Muscle of back (tissue), 3 donors: ENCODE measurements at regions not wholly inside any gene's neighbourhood (a gene's known extent, or its start where the extent isn't known, plus 50 kb on each side); places are given as distances from the start of the nearest gene placed in this dataset.
A peak's percentile ranks its signal among the peaks of the same experiment; 100 is the strongest.

ENCODE experiments used
- DNase-seq, 3 donors: peaks; one replicate each; pipeline versions ENCODE4 v3.0.0 to v3.0.0-alpha.2; 2013

DNA sequence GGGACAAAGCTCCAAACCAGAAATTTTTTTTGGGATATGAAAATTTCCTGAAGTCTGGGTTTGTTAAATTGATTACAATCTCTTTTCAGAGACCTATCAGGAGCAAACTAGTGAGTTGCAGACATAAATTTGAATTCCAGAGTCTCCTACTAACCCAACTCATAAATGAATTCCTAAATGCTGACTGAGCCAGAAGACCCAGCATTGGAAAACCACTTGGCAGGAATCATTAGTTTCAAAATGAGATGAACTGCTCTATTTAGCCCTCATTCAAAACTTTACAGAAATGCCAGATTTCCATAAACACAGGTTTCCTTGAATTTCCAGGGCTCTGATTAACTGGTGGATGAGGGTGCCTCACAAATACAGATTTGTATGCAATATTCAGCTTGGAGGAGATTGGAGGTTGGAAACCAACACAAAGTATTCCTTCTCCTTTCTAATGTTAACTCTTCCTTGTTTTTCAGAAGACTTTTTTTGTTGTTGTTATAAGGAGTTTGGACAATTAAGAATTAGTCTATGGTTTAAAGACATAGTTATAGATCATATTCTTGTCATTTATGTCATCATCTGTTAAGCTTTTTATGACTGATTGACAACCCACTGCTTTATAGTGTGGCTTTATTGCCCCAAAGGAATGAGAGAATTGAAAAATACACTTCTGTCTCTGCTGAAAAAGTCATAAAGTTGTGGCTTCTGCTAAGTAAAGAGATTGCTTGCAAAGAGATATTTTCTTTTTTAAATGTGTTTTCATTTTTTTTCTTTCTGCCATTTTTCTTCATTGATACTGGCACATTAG, 222.8 kb downstream of the HLX start:
- DNase-seq: peak; percentile 49 to 83 (median 69)

DNA sequence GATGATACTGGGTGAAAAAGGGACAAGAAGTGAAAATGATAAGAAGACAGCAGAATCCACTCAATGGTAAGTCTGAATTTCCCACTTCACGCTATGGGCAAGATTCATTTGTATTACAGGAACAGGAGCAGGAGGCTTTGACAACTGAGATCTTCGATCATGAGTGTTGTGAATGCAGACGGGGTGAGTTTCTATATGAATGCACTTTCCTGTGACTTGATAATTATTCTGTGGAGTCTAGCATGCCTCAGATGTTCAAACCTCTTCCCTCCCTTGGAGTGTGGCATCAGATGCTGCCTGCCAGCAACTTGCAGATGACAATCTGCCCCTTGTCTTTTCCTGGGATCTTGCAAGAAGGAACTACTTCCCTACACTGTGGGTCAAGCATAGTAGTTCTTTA, 225.4 kb downstream of the HLX start:
- DNase-seq: no peak

DNA sequence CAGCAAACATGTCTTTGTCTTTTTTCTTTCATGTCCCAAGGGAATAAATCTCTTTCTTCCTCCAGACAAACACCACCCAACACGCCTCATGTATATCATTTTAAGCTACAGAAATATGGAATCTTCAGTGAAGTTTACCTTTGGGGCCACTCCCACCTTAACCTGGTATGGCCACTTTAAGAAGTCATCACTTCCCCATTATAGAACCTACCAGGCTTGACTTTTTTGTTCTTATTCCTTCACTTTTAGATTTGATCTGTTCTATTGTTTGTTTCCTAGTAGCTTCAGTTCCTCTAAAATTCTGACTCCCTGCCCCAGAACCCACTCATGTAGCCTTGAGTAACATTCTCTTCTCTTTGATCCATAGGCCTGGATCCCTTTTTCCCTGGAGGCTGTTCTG, 226.3 kb downstream of the HLX start:
- DNase-seq: no peak

DNA sequence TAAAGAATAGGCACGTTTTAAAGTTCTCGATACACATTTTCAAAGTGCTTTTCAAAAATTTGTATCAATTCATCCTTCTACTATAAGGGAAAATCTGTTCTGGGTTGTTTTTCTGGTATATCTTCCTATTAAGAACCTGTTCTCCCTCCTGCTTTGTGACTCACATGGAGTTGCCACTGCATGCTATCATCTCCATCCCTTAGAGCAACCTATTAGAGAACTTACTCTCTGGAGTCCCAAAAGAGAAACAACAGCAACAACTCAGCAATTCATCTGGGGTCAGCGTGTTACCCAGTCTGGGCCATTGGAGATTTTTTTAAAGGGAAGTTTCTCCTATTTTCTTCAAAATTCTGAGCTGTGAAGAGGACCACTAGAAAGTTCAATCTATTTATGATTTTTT, 227.4 kb downstream of the HLX start:
- DNase-seq: no peak

DNA sequence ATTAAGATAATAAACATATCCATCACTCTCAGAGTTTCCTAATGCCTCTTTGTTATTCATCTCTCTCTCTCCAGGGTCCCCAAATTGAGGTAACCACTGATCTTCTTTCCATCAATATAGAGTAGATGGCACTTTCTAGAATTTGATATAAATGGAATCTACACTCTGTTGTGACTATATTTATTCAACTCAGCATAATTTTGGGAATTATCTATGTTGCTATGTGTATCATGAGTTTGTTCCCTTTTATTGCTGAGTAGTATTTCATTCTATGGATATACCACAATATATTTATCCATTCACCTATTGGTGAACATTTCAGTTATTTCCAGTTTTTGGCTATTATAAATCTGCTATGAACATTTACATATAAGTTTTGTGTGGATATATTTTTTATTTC, 230.7 kb downstream of the HLX start:
- no peak for DNase-seq

DNA sequence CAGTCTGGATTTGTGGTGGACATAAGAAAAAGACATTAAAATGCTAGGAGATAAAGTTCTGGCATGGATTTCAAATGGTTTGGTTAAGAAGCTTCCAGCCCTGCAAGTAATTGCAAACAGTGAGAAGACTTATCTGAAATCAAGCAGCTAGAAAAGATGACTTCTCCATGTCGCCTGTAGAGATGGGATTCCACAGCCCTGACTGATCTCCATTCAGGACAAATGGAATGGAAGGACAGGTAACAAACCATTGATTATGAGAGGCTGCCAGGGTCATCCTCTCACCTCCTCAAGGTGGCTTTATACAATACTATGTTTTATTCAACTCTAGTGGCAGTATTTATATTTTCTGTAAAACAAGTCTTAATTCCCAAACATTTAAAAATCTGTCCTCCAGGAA, 237.9 kb downstream of the HLX start:
- DNase-seq: no peak

DNA sequence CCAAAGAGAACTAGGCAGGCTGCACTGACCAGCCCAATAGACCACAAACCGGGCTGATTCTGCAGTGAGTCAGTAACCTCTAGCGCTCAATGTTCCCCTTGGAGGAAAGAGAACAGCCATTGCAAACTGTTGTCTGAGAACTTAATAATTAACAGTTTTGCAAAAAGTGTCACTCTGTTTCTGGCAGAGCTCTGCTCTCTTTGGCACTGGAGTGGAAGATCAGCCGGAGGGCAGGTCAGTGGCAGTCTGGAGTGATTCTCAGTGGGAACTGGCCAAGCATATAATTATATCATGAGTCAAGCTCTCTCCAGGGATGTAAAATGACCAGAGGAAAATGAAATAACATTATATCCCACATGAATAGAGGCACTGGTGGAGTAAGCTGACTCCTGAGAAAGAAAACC, 238.3 kb downstream of the HLX start:
- peak in 2 of 3 donors; percentile 21 to 37 for DNase-seq

DNA sequence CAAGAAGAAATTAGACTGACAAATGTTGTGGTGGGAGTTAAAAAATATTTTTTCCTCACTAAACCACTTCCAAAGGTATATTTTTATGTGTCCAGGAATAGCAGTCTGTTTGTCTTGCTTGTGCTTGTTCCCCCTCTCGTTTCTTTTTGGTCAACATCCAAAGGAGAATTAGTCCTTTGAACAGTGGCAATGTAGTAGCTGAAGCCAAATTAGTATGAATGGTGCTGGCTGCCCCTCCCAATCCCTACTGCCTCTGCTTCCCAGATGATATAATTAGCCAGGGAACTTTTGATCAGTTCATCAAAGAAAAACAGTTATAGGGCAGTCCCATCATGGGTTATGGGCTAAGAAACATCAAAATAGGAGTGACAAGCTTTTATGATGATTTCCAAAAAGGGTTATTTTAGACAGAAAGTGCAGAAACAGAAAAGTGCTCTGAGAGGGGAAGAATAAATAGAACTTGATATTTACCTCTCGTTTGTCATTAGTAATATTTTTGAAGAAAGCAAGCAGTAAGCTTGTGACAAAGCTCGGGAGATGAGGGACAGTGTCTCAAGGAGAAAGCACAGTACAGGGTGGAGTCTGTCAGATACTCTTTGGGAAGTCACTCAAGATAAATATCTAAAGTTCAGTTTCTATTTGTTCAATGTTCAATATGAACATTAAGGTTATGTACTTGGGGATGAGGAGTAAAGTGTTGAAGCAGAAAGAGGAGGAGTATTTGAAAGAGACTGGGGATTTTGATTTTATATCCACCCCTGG, 239.1 kb downstream of the HLX start:
- DNase-seq: no peak

DNA sequence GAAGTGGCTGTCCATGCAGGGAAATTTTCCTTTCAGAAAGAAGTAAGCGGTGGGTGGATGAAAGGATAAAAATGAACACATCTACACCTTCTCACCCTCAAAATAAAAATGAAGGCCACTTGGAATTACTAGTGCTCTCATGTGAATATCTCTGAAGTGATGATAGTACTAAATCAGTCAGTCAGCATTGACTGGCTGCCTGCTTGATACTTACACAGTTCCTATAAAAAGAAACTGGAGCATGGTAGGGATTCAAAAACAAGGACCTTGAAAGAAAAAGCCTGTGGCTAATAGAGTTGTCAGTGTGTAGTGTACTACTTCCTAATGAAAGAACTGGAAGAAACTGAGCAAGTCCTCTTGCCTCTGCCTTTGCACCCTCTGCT, 239.7 kb downstream of the HLX start:
- no peak for DNase-seq

DNA sequence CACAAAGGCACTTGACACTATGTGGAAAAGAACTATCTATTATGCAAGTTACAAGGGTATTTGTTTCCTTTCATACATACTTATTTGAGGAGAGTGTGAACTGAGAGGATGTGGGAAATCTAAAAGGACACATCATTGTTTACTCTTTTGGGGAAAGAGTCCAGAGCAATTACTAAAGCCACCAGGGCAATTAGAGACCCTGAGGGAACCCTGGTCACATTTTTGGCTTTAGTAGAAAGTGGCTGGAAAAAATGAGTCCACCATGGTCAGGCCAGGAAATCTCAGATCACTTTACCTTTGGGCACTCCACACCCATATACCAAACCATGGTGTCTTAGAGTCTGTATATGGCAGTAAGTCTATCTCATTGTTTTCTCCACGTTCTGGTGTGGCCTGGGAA, 243.3 kb downstream of the HLX start:
- no peak for DNase-seq

DNA sequence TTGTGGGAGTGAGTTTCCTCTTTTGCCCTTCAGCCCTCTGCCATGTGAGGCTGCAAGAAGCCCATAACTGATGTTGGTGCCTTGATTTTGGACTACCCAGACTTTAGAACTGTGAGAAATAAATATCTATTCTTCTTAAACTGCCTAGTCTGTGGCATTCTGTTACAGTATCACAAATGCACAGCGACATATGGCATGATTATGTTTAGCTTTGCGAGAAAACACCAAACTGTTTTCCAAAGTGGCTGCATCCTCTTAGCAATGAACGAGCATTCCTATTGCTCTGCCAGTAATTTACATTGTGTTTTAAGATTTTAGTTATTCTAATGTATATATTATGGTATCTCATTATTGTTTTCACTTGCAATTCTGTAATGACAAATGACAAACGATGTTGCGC, 246.7 kb downstream of the HLX start:
- no peak for DNase-seq

DNA sequence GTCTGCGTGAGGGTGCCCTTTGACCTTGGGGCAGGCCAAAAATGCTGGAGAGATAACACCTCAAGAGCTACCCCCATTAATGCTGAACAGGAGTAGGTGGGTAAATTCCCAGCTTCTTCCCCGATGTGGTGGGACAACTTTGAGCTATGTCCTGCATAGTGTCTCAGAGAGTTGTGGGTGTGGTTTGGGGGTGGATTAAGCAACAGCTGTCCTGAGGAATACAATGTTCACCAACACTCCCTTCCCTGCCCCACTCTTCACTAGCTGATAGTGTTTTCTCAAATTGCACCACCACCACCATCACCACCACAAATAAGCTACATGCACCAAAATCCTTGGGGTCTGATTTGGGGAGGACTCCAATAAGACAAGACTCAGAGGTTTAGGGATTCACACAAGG, 258.4 kb downstream of the HLX start:
- no peak for DNase-seq

DNA sequence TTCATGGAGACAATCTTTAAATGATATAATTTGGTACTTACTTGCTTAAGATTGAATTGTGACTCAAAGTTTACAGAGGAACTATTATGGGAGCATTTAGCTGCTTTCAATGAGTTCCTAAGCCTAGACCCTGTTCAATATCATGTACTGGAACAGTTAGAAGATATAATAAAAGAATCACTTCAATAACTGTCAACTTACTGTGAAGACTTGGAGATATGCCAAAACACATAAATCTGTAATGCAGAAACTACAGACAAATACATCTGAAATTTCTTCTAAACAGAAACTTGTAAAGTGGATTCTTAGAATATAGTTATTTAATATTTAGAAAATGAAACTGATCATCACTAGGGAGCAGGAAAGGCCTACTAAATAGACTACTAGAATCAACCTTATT, 259.3 kb downstream of the HLX start:
- DNase-seq: no peak

DNA sequence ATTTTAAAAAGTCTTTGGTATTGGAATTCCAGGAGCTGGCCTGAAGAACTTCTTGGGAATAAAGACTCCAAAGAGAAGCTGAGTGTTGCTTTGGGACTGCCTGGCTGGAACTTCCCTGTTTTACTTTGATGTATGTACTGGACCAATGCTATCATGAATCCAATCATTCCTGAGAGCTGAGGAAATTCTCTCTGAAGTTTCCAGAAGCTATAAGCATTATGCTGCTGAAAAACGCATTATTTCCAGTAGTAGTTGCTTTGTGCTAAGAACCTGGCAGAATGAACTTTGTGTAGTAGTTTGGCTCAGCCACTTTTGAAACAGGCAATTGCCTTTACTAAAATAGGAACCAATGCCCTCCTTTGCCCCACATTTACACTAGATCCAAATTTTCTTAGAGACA, 260.7 kb downstream of the HLX start:
- DNase-seq: peak in 2 of 3 donors; percentile 33 to 55

DNA sequence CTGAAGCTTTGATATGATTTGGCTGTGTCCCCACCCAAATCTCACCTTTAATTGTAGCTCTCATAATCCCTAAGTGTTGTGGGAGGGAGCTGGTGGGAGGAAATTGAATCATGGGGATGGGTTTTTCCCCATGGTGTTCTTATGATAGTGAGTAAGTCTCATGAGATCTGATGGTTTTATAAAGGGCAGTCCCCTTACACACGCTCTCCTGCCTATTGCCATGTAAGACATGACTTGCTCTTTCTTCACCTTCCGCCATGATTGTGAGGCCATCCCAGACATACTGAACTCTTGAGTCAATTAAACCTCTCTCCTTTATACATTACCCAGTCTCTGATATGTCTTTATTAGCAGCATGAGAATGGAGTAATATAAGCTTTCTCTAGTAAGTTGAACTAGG, 261.9 kb downstream of the HLX start:
- no peak for DNase-seq

DNA sequence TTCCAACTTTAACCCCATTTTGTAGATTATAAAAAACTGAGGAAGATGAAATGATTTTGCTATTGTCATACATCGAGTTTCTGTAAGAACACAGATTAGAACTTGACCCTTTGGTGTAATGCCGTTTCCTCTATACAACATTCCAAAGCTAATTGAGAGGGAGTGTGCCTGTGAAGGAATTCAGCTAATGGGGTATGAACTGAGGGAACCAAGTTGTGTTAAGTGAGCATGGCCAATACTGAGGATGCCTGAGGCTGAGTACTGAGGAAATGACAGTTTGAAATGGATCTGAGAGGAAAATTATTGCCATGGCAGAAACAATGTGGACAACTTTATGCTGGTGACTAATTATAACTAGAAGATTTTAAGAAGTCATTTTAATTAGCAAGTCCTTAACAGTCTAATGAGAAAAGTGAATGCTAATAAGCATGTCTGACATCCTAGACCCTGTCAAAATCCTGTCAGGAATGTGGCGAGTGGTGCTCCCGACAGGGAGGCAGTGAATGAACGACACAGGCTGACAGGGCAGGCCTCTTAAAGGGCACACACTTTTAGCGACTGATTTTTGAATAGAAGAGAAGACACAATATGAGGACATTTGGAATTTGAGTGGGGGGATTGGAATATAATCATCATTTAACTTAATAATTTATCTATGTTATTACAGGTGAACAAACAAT, 262.5 kb downstream of the HLX start:
- no peak for DNase-seq

DNA sequence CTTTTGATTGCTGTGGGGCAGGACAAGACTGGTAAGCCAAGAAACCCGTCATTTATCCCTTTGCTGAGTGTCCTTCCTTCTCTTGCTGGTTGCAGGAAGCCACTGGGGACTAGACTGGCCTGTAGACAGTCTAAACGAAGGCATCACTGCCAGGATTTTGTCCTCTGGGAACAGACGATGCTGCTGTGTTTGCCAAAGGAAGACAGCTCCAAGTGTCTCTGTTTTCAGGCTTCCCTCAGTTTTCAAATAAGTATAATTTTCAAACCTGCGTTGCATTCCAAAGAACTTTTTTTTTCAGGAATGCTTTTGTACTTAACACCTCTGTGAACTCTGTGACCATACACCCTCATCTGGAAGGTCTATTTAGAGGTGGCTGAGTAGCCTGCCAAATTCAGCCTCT, 269.4 kb downstream of the HLX start:
- DNase-seq: peak in 2 of 3 donors; percentile 36 to 67

DNA sequence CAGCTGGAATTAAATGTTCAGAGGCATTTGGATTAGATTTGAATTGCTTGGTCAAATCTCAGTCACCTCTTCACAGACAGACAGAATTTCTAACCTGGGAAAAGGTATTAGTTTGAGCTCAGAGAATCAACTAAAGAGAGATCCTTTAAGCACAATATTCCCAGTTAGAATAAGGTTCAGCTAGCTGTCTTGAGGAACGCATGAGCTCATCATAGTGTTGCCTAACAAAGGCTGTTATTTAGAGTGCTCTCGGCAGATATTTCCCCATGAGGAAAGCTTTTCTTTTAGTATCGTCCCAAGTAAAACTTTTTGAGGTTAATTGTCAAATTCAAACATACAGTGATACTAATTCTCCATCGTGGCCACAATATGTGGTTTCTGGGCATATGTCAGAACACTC, 269.9 kb downstream of the HLX start:
- DNase-seq: peak in 1 of 3 donors; percentile 74

DNA sequence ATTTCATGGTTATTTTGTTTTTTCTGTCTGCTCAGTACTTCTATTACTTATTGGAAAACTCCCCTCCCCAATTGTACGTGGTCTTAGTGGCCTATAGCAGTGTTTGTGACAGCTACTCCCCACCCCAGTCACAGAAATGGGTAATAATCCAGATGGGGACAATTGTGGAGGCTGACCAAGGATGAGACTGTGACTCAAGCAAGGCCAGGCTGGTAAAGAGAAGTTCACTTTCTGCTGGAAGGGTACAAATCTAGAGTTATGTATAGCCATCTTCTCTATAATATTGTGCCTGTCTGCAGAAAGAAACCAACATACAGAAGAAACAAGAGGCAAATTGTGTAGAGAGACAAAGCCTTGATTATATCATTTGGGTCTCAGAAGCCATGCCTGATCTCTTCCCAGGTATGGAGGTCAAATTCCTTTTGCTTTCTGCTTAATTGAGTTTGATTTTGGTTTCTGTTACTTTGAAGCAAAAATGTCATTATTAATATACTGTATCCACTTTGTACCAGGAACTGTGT, 270.4 kb downstream of the HLX start:
- DNase-seq: no peak

DNA sequence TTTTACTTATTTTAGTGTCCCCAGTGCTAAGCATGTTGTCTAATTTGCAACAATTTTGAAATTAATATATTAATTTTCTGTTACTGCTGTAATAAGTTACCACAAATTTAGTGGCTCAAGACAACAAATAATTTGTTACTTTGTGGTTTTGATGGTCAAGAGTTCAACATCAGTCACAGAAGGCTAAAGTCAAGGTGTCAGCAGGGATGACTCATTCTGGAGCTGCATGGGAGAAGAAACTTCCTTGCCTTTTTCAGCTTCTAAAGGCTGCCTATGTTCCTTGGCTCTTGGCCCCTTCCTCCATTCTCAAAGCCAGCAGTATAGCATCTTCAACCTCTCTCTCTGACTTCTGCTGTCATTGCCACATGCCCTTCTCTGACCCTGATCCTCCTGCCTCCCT, 271.8 kb downstream of the HLX start:
- no peak for DNase-seq

DNA sequence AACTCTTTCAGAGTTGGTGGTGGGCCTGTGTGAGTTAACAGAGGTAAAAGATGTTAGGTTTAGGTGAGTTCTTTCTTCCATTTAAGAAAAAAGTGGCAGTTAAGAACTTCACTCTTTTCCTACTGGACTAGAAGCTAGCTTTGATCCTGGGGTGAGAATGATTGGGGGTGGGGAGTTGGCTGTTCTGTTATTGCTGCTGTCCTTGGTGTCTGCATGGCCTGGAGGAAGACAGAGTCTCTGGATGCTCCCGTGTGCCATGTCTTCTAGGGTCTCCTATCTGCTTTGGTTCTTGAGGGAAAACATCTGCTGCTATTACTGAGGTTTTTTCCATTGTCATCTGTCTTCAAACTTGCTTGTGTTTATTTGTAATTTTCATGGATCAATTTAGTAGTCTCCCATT, 275.7 kb downstream of the HLX start:
- no peak for DNase-seq

DNA sequence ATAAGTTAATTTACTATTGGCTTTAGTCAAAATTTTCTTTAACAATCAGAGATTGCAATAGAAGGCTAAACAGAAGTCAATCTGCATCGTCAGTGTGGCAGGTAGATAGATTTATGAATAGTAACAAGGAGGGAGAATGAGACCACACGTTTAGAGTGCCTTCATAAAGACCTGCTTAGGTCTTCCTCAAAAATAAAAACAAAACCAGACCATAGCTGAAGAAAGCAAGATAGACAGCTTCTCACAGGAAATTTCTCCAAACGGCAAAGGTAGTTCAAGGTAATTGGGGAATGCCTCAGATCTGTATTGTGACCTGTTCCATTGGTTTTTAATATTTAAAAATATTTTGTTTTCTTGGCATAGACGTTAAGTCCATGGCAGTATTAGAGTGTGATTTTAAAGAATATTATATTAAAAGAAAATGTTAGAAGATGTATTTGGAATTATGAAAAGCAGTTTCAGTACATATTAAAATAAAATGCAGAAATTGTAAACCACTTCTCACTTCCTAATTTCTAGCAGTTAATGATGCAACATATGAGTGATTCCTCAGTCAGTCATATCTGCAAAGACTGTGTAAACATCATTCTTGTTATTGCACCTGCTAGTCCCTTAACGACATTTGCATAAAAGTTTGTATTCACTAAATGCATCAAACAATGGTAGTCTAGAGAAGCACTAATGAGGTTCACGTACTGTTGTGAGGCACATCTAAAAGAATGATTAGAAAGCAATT, 278.0 kb downstream of the HLX start:
- DNase-seq: no peak
